ENCODE measurements at regions not wholly inside any gene's neighbourhood (a gene's known extent, or its start where the extent isn't known, plus 50 kb on each side); places are given as distances from the start of the nearest gene placed in this dataset.

- no peak for TF ChIP-seq CTCF (IDR thresholded peaks at IDR 0.05)
- TF ChIP-seq POLR2A (IDR thresholded peaks at IDR 0.05): no peak
Measured at GRCh38 chr7:46678421-46678820, 757.3 kb upstream of the IGFBP3 start.
